ENCODE measurements at regions not wholly inside any gene's neighbourhood (a gene's known extent, or its start where the extent isn't known, plus 50 kb on each side); places are given as distances from the start of the nearest gene placed in this dataset.

DNA sequence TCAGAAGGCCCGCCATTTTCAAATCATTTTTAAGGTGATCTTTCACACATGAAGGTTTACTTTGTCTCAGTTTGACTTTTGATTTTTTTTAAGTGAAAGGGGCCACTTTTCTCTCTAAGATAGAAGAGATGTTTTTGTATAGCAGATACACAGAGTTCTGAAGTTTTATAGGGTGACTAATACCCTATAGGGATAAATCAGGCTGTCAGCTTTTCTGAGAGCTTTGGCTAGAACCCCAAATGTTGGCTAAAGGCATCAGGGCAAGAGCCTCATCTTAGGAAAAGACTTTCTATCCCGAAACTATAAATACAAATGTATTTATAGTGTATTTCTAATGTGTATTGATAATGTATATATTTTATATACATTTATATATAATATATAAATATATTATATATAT, 181.4 kb downstream of the TBX18 start:
- H3K4me1 ChIP-seq (ENCODE audit: control insufficient read depth, extremely low read depth, insufficient read depth, low read length) = peaks cover 15% of the 10 kb centered on the region
- H2AFZ ChIP-seq (ENCODE audit: low read depth, low read length) = no peak overlapping the region
- no peaks in the 10 kb centered on the region for H3K9me3 ChIP-seq (replicated peaks; ENCODE audit: control insufficient read depth, insufficient read depth, low read length)
- DNase-seq (ENCODE audit: low read depth, low spot score) (no peak), FAIRE-seq (no peak)
- H3K79me2 ChIP-seq (ENCODE audit: control insufficient read depth, insufficient read depth, low read length) = no peaks in the 10 kb centered on the region
- H3K4me3 ChIP-seq (replicated peaks in 1 of 3; ENCODE audit: insufficient read depth in 1 of 3, low read depth in 1 of 3, low read length in 3 of 3) = no peak overlapping the region
- no peaks in the 10 kb centered on the region for H3K36me3 ChIP-seq (ENCODE audit: control insufficient read depth in 2 of 2, extremely low read depth in 1 of 2, insufficient read depth in 2 of 2, low read length in 2 of 2)
- no peaks in the 10 kb centered on the region for H4K20me1 ChIP-seq (replicated peaks; ENCODE audit: control insufficient read depth, extremely low read depth, insufficient read depth, low read length)
- H3K27me3 ChIP-seq (ENCODE audit: control insufficient read depth in 2 of 2, insufficient read depth in 2 of 2, low read length in 2 of 2) = no peaks in the 10 kb centered on the region
- H3K9me1 ChIP-seq (replicated peaks; ENCODE audit: control insufficient read depth, extremely low read depth, insufficient read depth, low read length) = no peaks in the 10 kb centered on the region
- dilution Hi-C loops (cut with MboI; ENCODE audit: extremely low pct_ligation_motif_present, low sequenced_read_pairs) (no loop called here), intact Hi-C loops (cut with micrococcal nuclease) (loop anchor here (2.0 kb wide), 1 partner anchor 70 kb away; no protein-coding TSS in a partner anchor)
- no peak overlapping the region for H3K9ac ChIP-seq (replicated peaks; ENCODE audit: extremely low read depth, insufficient read depth, low read length)
- TF ChIP-seq, protein P1, sequence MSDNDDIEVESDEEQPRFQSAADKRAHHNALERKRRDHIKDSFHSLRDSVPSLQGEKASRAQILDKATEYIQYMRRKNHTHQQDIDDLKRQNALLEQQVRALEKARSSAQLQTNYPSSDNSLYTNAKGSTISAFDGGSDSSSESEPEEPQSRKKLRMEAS (IDR thresholded peaks at IDR 0.05; ENCODE audit: insufficient read depth, insufficient read length) = no peak
- TF ChIP-seq FOS (IDR thresholded peaks at IDR 0.05; ENCODE audit: borderline replicate concordance, insufficient read depth, low read length) = no peak
- no peak for TF ChIP-seq EZH2 (IDR thresholded peaks at IDR 0.05; ENCODE audit: borderline replicate concordance, low read depth, low read length, severe bottlenecking)
- no peak for TF ChIP-seq MYC (IDR thresholded peaks at IDR 0.05; ENCODE audit: low read depth, low read length)
- no peak for TF ChIP-seq POLR2A (IDR thresholded peaks at IDR 0.05; ENCODE audit: low read depth, low read length)
- no peak for TF ChIP-seq POLR2AphosphoS5 (IDR thresholded peaks at IDR 0.05; ENCODE audit: insufficient read depth, low read depth, low read length)
- no peak for TF ChIP-seq GATA2 (IDR thresholded peaks at IDR 0.05; ENCODE audit: insufficient read depth, insufficient read length, low read depth, low read length)
- no peak for TF ChIP-seq JUN (IDR thresholded peaks at IDR 0.05; ENCODE audit: borderline replicate concordance, insufficient read depth, insufficient read length, low read depth)
- TF ChIP-seq, protein P2, sequence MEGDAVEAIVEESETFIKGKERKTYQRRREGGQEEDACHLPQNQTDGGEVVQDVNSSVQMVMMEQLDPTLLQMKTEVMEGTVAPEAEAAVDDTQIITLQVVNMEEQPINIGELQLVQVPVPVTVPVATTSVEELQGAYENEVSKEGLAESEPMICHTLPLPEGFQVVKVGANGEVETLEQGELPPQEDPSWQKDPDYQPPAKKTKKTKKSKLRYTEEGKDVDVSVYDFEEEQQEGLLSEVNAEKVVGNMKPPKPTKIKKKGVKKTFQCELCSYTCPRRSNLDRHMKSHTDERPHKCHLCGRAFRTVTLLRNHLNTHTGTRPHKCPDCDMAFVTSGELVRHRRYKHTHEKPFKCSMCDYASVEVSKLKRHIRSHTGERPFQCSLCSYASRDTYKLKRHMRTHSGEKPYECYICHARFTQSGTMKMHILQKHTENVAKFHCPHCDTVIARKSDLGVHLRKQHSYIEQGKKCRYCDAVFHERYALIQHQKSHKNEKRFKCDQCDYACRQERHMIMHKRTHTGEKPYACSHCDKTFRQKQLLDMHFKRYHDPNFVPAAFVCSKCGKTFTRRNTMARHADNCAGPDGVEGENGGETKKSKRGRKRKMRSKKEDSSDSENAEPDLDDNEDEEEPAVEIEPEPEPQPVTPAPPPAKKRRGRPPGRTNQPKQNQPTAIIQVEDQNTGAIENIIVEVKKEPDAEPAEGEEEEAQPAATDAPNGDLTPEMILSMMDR (IDR thresholded peaks at IDR 0.05; ENCODE audit: extremely low read depth in 1 of 2, insufficient read depth in 1 of 2, low read depth in 1 of 2, low read length in 2 of 2) = no peak
- CTCF ChIA-PET = no interaction called here
- no peak overlapping the region for H3K27ac ChIP-seq (ENCODE audit: insufficient read depth, low read depth, low read length)
- BruUV-seq (replicated peaks) = no TSS peak
- POLR2A ChIA-PET = no interaction called here
- no peak overlapping the region for H3K4me2 ChIP-seq (ENCODE audit: insufficient read depth, low read length)
